ENCODE measurements at regions not wholly inside any gene's neighbourhood (a gene's known extent, or its start where the extent isn't known, plus 50 kb on each side); places are given as distances from the start of the nearest gene placed in this dataset.

DNA sequence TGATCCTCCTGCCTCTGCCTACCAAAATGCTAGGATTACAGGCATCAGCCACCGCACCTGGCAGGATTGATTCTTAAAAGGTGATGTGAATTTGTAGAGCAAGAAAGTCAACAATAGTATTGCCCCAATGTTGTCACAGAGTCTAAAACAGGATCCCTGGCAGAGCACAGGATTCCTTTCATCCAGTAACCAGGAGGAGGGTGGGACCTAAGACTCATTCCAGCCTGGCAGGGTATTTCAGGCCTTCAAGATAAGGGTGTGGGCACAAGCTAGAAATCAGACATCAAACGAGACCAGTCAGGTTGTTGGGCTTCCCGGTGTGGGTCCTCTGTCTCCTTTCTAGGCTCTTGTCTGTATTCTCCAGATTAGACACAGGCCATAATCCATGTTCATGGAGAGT is 511.4 kb downstream of the BCL11A start:
- no peak for DNase-seq

DNA sequence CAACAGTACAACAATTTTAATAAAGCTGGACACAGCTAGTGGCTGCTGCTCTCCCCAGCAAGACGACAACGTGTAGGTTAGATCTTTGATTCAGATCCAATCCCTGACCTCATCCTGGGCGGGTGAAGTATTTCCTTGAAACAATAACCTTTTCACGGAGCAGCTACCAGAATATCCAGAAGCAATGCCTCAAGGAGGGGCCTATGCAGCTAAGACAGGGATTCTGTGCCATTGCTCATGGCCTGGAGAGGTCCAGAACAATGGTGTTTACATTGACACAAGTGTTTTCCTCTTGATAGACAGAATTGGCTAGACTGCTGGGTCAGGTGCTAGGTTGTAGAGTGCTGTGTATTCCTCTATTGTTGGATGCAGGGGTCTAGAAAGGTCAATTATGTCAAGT is 520.1 kb downstream of the BCL11A start:
- DNase-seq: no peak

GRCh38 chr2:60029566-60029883 is 523.9 kb downstream of the BCL11A start:
- DNase-seq: no peak

GRCh38 chr2:60028849-60029565 is 524.4 kb downstream of the BCL11A start:
- no peak for DNase-seq

GRCh38 chr2:60025496-60025895 is 528.0 kb downstream of the BCL11A start:
- no peak for DNase-seq

- no peak for DNase-seq
Measured at GRCh38 chr2:60023256-60023985, 530.0 kb downstream of the BCL11A start.

DNA sequence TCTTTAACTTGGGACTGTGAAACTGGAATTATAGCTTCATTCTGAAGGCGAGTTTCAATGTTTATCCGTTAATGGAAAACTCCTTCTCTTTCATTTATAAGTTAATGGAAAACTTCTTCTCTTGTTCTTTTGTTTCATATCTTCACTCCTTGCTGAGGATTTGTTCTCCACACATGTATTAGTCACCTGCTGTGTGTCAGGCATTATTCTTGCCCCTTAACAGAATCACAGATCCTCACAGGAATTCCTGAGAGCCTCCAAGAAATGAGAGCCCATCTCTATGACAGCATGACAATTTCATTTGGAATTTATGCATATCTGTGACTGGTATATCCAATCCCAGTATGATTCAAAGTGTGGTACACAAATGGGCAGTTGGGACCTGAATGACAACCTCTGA is 545.8 kb downstream of the BCL11A start:
- no peak for DNase-seq

DNA sequence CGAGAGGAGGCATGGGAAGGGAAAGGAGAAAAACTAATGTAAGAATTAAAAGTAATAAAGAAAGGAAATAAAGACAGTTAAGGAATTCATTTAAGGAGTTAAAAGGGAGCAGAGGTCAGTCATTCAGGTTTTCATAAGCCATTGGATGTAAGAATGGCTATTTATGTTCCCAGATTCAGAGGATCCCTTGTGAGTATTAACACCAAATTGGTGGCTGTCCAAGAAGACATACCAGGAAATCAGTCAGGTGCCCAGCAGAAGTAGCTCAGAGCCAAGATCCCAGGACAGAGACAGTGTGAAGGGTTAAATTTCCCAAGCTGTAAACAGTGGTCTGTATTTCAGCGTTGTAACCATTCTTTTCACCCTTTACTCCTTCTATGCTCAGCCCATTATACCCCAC is 550.4 kb downstream of the BCL11A start:
- no peak for DNase-seq

GRCh38 chr2:60002183-60002867 is 551.1 kb downstream of the BCL11A start:
- DNase-seq: no peak

GRCh38 chr2:60000686-60001085 is 552.8 kb downstream of the BCL11A start:
- DNase-seq: no peak

DNA sequence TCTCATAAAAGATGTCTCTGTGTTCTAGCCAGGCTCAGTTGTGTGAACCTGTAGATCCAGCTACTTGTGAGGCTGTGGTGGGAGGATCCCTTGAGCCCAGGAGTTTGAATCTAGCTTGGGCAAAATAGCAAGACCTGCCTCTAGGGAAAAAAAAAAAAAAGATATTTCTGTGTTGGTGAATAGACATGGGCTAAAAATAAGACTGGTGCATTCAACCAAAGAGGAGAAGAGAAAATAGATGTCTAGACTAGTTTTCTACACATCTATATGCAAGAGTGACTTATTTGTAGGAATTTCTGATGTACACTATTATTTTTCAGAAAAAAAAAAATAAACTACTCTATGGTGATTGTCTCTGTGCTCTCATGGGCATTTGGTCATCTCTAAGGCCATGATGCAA is 555.1 kb downstream of the BCL11A start:
- DNase-seq: no peak

- DNase-seq: no peak
Measured at GRCh38 chr2:59997371-59997770, 556.1 kb downstream of the BCL11A start.

DNA sequence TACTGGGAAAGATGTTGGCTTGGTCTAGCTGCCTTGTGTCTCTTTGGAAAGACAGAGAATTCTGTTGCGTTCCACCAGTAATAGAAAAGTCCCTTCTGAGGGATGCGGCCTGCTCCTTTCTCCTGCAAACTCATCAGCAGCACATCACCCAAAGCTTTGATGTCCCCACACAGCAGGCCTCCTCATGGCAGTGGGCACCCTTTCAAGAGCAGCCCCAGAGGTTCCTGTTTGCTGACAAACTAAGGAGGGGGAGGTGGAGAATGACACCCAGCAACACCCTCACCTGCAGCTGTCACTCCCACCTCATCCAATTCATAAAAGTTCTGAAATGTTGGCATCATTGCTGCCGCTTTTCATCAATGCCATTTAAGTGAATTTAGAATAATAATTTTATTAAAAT is 556.6 kb downstream of the BCL11A start:
- DNase-seq: no peak

- DNase-seq: no peak
Measured at GRCh38 chr2:59993726-59994125, 559.7 kb downstream of the BCL11A start.

- no peak for DNase-seq
Measured at GRCh38 chr2:59988341-59988740, 565.1 kb downstream of the BCL11A start.

DNA sequence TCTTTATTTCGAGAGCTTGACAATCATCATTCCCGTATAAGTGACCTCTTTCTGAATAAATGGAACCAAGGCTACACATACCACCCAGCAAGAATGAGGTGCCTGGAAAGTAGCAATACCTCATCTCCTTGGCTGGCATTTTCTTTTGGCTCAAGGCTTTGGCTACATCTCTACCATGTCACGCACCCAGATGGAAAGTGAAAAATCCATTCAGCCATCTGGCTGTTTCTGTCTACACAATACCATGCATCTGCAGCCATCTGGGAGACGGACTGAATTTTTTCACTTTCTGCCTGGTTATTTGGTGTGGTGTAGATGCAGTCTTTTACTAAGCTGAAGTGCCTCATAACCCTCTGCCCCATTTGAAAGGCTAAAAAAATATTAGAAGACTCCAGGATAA is 566.9 kb downstream of the BCL11A start:
- no peak for DNase-seq

DNA sequence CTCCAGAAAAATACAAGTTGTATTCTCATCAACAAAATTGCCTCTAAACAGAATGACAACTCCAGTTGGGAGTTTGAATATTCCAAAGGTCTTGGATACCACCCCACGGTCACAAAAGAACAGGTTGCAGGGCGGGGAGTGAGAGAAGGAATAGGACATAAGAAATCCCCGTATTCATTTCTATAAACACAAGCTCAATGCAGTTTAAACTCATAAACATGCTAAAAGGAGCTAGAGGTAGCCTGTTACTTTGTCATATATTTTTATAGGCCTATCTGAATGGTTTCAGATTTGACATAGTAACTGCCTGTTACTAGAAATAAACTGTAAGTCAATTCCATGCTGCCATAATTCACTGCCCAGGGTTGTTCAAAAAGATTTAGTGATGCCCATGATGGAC is 567.5 kb downstream of the BCL11A start:
- DNase-seq: no peak

GRCh38 chr2:59974051-59974766 is 579.2 kb downstream of the BCL11A start:
- DNase-seq: no peak

DNA sequence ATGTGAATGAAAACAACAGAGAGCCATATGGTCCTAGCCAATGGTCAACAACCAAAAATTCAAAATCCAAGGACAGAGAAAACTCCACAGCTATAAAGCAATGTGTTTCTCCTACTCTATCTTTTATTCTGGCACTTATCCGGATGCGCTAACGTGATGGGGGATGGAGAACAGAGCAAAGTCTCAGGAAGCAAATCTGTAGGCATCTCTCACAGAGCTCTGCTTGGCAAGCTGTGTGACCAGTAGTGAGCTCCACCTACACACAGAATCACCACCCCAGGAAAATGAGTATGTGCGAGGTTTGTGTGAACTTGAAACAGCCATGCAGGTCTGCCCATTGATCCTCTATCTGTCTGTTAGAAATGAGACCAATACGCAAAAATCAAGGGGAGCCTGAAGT is 584.3 kb downstream of the BCL11A start:
- no peak for DNase-seq

- no peak for DNase-seq
Measured at GRCh38 chr2:59968441-59968840, 585.0 kb downstream of the BCL11A start.

- DNase-seq: no peak
Measured at GRCh38 chr2:59967691-59968090, 585.8 kb downstream of the BCL11A start.

DNA sequence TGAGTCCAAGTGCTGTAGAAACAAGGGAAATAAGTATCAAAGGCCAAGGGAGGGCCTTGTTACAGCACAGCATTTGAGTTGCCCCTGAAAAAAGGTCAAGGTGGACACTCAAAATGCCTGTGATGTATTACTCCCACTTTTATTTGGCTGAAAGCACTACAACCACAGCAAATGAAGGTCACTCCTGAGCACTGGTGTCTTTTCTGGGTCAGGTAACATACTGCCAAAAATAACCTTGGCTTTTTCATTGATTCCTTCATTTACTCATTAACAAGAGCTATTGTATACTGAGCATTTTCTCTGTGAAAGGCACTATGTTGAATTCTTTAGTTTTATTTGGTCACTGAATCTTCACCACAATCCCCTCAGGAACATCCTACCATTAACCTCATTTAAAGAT is 590.3 kb downstream of the BCL11A start:
- DNase-seq: no peak

GRCh38 chr2:59961746-59962145 is 591.7 kb downstream of the BCL11A start:
- no peak for DNase-seq

DNA sequence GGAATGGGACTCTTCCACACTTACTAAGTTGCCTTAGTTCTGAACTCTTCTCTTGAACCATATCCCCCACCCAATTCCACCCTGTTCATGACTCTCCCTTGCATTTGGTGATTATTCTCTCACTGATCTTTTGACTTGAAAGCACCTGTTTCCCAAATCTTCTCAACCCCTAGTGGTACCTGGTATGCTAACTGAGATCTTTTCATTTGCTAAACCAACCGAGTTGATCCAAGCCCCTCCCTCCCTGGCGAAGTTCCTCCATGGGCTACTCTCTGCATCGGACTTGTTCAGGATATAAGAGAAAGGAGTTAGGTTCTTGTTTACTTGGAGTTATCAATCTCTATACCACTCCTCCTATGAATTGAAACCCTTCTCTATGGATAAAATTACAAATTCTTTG is 593.5 kb downstream of the BCL11A start:
- no peak for DNase-seq
